Coronary artery (tissue), 2 donors: ENCODE measurements at regions not wholly inside any gene's neighbourhood (a gene's known extent, or its start where the extent isn't known, plus 50 kb on each side); places are given as distances from the start of the nearest gene placed in this dataset.

ENCODE experiments used
- DNase-seq: peaks from one replicate; pipeline ENCODE4 v3.0.0-alpha.2; 2017; ENCODE audit warnings: low spot score
- H3K27ac ChIP-seq, 2 donors: fragments of 200-600 bp; sonication (generic); one replicate each; pipeline ENCODE4 v1.5.1; 2016 to 2019
- H3K4me3 ChIP-seq: fragments of 200-600 bp; sonication (generic); 2 replicates; pipeline ENCODE4 v1.5.1; 2016; ENCODE audit warnings: mild to moderate bottlenecking, moderate library complexity
- CTCF ChIP-seq: fragments of 200-600 bp; sonication (generic); IDR thresholded peaks from one replicate; pipeline ENCODE4 v1.5.1; 2019; ENCODE audit warnings: antibody characterized with exemption

GRCh38 chr7:94286111-94286510, 108.6 kb upstream of the COL1A2 start:
- no peak overlapping the region for H3K4me3 ChIP-seq
- no peak for TF ChIP-seq CTCF
- no peak overlapping the region for H3K27ac ChIP-seq
- no peak for DNase-seq

- no peak overlapping the region for H3K4me3 ChIP-seq
- TF ChIP-seq CTCF: no peak
- no peak overlapping the region for H3K27ac ChIP-seq
- no peak for DNase-seq
Observed at GRCh38 chr7:94288096-94288495, 106.6 kb upstream of the COL1A2 start.

GRCh38 chr7:94289071-94289470, 105.6 kb upstream of the COL1A2 start:
- H3K27ac ChIP-seq: no peak overlapping the region
- H3K4me3 ChIP-seq: no peak overlapping the region
- DNase-seq: no peak
- TF ChIP-seq CTCF: peak; percentile 88

GRCh38 chr7:94294471-94295131, 100.1 kb upstream of the COL1A2 start:
- DNase-seq: no peak
- Histone ChIP-seq H3K27ac (no peak overlapping the region), H3K4me3 (no peak overlapping the region)
- TF ChIP-seq CTCF: no peak

GRCh38 chr7:94295850-94296249, 98.8 kb upstream of the COL1A2 start:
- peak overlapping the region; percentile 83 to 88 for H3K27ac ChIP-seq
- DNase-seq: no peak
- TF ChIP-seq CTCF: peak; percentile 21
- peak overlapping the region; percentile 62 for H3K4me3 ChIP-seq

GRCh38 chr7:94296881-94297280, 97.8 kb upstream of the COL1A2 start:
- H3K4me3 ChIP-seq: peak overlapping the region; percentile 62
- DNase-seq: no peak
- TF ChIP-seq CTCF: no peak

GRCh38 chr7:94297397-94297838, 97.3 kb upstream of the COL1A2 start:
- peak; percentile 94 for DNase-seq
- Histone ChIP-seq H3K27ac (peak overlapping the region; percentile 83 to 93), H3K4me3 (peak overlapping the region; percentile 62)
- TF ChIP-seq CTCF: no peak

More at GRCh38 chr7:94296881-94297280, 97.8 kb upstream of the COL1A2 start:
- peak overlapping the region; percentile 83 to 88 for H3K27ac ChIP-seq
